GM18519 (cell line): ENCODE measurements at regions not wholly inside any gene's neighbourhood (a gene's known extent, or its start where the extent isn't known, plus 50 kb on each side); places are given as distances from the start of the nearest gene placed in this dataset.

Source experiments
- ATAC-seq: cut with Tn5 transposase; IDR thresholded peaks from one replicate; pipeline ENCODE4 v1.9.1; 2021; ENCODE audit warnings: mild to moderate bottlenecking, moderate library complexity; ENCODE audit not compliant: unreplicated experiment, low FRiP score

DNA sequence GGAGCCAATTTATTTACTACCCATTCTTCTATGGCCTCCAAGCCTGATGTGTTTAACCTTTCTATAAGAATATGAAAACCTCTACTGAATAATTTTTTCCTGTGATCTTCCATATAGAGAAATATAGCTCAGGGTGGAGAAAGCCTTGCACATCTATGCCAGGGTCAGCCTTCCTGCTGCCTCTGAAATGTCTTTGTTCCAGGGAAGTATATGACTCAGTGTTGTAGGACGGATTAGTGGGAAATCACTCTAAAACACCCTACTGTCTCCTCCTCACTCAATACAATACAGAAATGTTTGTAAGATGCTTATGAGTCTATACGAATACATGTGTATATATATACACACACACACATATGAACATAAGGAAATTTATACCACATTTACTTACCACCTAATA is 1044.9 kb downstream of the BRINP3 start:
- no peak for ATAC-seq

GRCh38 chr1:189434461-189434860 is 1043.2 kb downstream of the BRINP3 start:
- ATAC-seq = no peak

- ATAC-seq = no peak
Measured at GRCh38 chr1:189435398-189435797, 1042.3 kb downstream of the BRINP3 start.

DNA sequence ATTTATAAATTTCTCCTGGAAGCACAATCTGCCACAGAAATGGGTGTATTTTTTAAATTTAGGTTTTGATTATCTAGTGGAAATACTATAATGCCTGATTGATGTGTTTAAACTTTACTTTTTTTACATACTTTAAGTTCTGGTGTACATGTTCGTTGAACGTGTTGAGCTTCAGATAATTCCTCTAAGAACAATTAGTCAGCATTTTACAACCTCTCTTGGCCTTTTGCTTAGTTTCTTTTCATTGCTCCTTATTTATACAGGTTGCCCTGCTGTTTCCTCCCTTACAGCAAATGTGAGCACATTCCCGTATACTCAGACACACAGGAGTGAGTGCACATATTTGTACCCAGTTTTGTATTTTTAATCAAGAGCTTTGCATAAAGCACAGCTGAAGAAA is 1038.9 kb downstream of the BRINP3 start:
- no peak for ATAC-seq

DNA sequence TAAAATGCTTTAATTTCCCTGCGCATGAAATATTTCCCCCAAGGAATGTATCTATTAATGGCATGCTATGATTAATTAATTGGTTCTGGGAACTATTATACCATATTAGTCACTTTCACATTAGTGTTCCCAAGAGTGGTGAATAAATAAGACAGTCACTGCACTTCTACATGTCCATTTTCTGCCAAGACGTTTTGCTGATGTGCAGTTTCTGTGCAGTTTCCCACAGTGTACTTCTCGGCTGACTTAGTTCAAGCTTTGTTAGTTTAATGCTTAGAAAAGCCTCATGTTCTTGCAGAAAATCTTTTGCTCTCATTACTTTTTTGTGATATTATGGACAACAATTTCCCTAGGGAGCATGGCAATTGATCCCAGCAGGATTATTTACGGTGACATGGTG is 1014.5 kb downstream of the BRINP3 start:
- no peak for ATAC-seq

- no peak for ATAC-seq
Measured at GRCh38 chr1:189496768-189497167, 980.9 kb downstream of the BRINP3 start.

GRCh38 chr1:189499736-189500135 is 977.9 kb downstream of the BRINP3 start:
- ATAC-seq = no peak

DNA sequence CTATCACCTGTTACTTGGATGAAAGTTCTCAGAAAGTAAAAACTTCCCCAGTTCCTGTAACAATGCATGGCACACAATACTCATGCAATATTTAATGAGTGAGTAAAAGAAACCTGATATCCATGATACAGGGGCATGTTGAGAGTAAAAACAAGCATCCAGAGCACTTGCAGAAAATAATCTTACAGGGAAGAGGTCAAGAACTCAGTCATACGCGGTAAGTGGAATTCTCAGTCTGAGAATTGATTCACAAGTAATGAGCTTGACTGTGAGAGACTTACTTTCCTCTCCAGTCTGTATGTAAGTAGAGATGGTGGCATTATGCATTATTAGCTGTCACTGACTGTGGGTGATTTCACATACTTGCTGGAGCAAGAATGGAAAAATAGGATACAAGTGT is 976.9 kb downstream of the BRINP3 start:
- no peak for ATAC-seq

GRCh38 chr1:189510827-189511226 is 966.8 kb downstream of the BRINP3 start:
- ATAC-seq = no peak

GRCh38 chr1:189513091-189513490 is 964.6 kb downstream of the BRINP3 start:
- no peak for ATAC-seq

DNA sequence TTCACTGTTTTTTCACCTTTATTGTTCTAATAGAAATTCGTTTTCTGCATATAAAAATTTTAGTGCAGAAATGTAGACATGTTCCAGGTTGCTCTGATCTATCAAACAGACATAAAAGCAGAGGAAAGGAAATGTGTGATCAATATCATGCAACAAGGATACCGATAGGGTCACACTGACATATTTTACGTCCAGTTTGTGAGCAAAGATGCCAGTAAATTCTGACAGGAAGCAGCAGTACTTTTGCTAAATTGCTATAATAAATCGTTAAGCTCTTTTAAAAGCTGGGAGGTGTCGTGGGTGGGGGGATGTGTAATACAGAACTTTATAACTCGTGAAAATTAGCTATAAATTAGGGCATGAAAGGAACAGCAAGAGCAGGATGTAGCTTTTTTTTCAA is 955.2 kb downstream of the BRINP3 start:
- no peak for ATAC-seq

GRCh38 chr1:189524501-189524900 is 953.2 kb downstream of the BRINP3 start:
- no peak for ATAC-seq

DNA sequence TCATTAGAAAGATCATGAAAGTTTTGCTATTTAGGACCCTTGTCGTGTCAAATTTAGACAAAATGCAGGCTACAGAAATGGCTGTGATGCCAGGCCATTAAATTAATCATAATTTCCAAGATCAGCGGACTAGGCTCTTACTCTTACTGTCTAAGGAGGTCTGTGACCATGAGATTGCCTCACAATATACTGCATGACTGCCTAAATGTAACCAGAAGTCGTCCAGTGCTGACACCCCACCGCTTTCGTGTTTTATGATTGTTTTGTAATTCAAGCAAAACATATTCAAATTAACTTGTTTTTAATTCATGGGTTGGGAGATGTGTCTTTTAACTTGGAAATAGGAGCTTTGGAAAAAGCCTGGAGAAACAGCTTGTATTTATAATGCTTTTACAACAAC is 947.5 kb downstream of the BRINP3 start:
- no peak for ATAC-seq

GRCh38 chr1:189538271-189538670 is 939.4 kb downstream of the BRINP3 start:
- ATAC-seq = no peak

- ATAC-seq = no peak
Measured at GRCh38 chr1:189550498-189550897, 927.2 kb downstream of the BRINP3 start.

- ATAC-seq = no peak
Measured at GRCh38 chr1:189563784-189564183, 913.9 kb downstream of the BRINP3 start.

GRCh38 chr1:189567890-189568289 is 909.8 kb downstream of the BRINP3 start:
- no peak for ATAC-seq

DNA sequence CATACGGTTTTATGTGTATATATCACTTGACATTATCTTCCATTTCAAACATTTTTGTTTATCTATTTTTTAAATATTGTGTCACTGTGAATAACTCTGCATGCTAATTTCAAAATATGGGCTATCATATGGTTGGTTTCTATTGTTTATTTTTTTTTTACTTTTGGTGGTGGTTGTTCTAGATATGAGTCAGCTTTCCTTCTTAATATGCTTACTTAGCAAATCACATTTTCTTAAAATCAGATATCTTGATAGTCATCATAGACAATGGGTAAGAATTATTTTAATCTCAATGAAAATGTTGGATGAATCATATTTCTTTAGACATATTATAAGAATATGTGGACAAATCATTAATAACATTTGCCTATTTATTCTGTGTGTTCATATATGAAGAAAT is 881.5 kb downstream of the BRINP3 start:
- ATAC-seq = no peak

- ATAC-seq = no peak
Measured at GRCh38 chr1:189597083-189597482, 880.6 kb downstream of the BRINP3 start.

DNA sequence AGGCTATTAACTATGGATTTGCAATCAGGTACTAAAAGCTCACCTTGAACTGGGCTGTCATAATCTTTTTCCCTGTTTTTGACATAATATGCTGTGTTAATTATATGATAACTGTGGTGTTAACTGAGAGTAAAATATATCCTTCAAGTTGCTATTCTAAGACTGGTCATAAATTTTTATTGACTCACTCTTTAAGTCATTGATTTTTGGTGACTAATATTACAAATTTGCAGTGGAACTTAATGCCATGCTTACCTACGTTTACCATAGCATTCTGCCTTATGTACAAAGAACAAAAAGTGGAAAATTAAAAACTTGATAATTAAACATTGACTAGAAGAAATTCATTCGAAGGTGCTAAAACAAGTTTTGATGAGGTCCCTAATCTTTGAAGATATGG is 872.4 kb downstream of the BRINP3 start:
- no peak for ATAC-seq

- no peak for ATAC-seq
Measured at GRCh38 chr1:189606047-189606446, 871.6 kb downstream of the BRINP3 start.

DNA sequence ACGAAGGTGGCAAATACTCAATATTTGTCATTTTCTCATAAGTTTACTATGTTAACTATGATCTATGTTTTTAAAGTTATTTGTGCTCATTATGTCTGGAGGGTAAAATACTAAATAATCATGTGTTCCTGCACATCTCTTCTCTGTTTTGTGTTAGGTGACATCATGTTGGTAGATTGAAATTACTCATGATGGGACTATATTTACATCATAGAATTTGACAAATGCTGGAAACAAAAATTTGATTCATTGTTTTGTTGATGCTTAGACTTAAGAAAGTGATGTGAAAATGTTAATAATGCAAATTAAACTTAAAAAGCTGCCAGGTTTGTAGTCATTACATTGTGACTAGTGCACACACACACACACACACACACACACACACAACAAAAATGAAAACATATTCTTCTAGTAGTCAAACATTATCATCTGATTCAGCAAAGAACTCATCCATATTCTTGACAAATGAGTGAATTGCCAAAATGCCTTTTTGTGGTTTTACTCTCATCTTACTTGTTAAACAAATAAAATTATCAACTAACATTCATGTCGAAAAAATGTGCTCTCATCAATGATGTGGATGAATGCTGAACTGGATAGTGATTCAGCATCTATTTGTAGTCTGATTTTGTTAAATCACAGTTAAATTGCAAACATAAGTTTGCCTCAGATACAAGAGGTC is 870.7 kb downstream of the BRINP3 start:
- ATAC-seq = no peak
